Endodermal cell (in vitro differentiated cells): ENCODE measurements at regions not wholly inside any gene's neighbourhood (a gene's known extent, or its start where the extent isn't known, plus 50 kb on each side); places are given as distances from the start of the nearest gene placed in this dataset.
A peak's percentile ranks its signal among the peaks of the same experiment; 100 is the strongest.

Source experiments
- DNase-seq: peaks from one replicate; pipeline ENCODE4 v3.0.0-alpha.2; 2017
- H3K27ac ChIP-seq: 2 replicates; pipeline ENCODE4 v1.5.1; 2013; ENCODE audit warnings: mild to moderate bottlenecking, low read depth, low read length, moderate library complexity
- H3K27me3 ChIP-seq: 2 replicates; pipeline ENCODE4 v1.6.1; 2013; ENCODE audit warnings: mild to moderate bottlenecking, low read length, moderate library complexity; ENCODE audit not compliant: insufficient read depth, control insufficient read depth, poor library complexity, severe bottlenecking
- H3K36me3 ChIP-seq: 2 replicates; pipeline ENCODE4 v1.7.0; 2013; ENCODE audit warnings: mild to moderate bottlenecking, low read length, moderate library complexity; ENCODE audit not compliant: control insufficient read depth, insufficient read depth
- H3K4me1 ChIP-seq: one replicate; pipeline ENCODE4 v1.7.0; 2013; ENCODE audit warnings: low read length; ENCODE audit not compliant: control insufficient read depth, insufficient read depth
- H3K4me3 ChIP-seq: 2 replicates; pipeline ENCODE4 v1.5.1; 2013; ENCODE audit warnings: mild to moderate bottlenecking, low read length, moderate library complexity
- H3K9ac ChIP-seq: 2 replicates; pipeline ENCODE4 v1.6.1; 2013; ENCODE audit warnings: mild to moderate bottlenecking, low read length, moderate library complexity; ENCODE audit not compliant: poor library complexity, severe bottlenecking; ENCODE audit errors: extremely low read depth
- H3K9me3 ChIP-seq: 2 replicates; pipeline ENCODE4 v1.6.1; 2013; ENCODE audit warnings: mild to moderate bottlenecking, low read length, moderate library complexity; ENCODE audit not compliant: control insufficient read depth
- H3K27ac Mint-ChIP-seq: 2 replicates; pipeline ENCODE4 v1.8.0; 2020; ENCODE audit warnings: mixed read lengths
- H3K27me3 Mint-ChIP-seq: 2 replicates; pipeline ENCODE4 v1.8.0; 2021; ENCODE audit warnings: mild to moderate bottlenecking, mixed read lengths; ENCODE audit not compliant: insufficient read depth
- H3K36me3 Mint-ChIP-seq: 2 replicates; pipeline ENCODE4 v1.8.0; 2020; ENCODE audit warnings: low read depth, mixed read lengths
- H3K4me1 Mint-ChIP-seq: 2 replicates; pipeline ENCODE4 v1.8.0; 2020; ENCODE audit warnings: mixed read lengths
- H3K4me3 Mint-ChIP-seq: 2 replicates; pipeline ENCODE4 v1.8.0; 2020; ENCODE audit warnings: mild to moderate bottlenecking, moderate library complexity, mixed read lengths
- H3K9me3 Mint-ChIP-seq: 2 replicates; pipeline ENCODE4 v1.8.0; 2020; ENCODE audit warnings: mild to moderate bottlenecking, mixed read lengths
- WGBS, 2 experiments: methylation state at CpG; one replicate each; pipeline versions ENCODE4 v1.1.5 to v1.1.7; 2013; ENCODE audit warnings: missing lambda C conversion rate in 2 of 2, mixed read lengths in 1 of 2; ENCODE audit not compliant: insufficient coverage in 1 of 2, insufficient read length in 1 of 2; 5-methylcytosine and 5-hydroxymethylcytosine counted together
- TF ChIP-seq, protein P1 (sequence below): fragments of 200-600 bp; sonication (generic); conservative IDR thresholded peaks from 2 replicates; pipeline ENCODE4 v1.5.0; 2021; ENCODE audit warnings: antibody characterized with exemption, mild to moderate bottlenecking

DNA sequence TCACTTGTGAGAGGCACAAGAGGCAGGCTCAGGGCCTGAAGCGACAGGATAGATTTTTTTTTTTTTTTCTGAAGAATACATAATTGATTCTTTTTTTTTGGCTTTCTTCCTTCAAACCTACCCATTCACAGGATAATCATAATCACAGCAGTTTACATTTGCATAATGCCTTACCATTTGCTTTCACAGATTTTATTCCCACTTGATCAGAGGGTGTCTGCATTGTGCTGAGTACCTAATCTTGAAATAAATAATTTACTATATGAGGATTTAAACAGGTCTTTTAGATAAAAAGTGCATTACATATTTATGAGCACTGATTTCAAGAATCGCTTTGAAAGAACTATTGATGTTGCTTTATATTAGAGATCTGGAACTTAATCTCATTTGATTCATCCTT, 219.3 kb downstream of the SPRY1 start:
- H3K9me3 ChIP-seq, result no peaks in the 10 kb centered on the region
- Mint-ChIP-seq H3K4me1 (peaks cover 11% of the 10 kb centered on the region), H3K4me3 (no peak overlapping the region), H3K27ac (no peak overlapping the region), H3K27me3 (peaks cover 2% of the 10 kb centered on the region), H3K36me3 (no peaks in the 10 kb centered on the region), H3K9me3 (no peaks in the 10 kb centered on the region)
- DNase-seq, result no peak
- 100% methylated on average over 1 to 2 of the region's 2 CpGs for WGBS, 2 experiments
- no peaks in the 10 kb centered on the region for H3K36me3 ChIP-seq
- TF ChIP-seq, protein P1, sequence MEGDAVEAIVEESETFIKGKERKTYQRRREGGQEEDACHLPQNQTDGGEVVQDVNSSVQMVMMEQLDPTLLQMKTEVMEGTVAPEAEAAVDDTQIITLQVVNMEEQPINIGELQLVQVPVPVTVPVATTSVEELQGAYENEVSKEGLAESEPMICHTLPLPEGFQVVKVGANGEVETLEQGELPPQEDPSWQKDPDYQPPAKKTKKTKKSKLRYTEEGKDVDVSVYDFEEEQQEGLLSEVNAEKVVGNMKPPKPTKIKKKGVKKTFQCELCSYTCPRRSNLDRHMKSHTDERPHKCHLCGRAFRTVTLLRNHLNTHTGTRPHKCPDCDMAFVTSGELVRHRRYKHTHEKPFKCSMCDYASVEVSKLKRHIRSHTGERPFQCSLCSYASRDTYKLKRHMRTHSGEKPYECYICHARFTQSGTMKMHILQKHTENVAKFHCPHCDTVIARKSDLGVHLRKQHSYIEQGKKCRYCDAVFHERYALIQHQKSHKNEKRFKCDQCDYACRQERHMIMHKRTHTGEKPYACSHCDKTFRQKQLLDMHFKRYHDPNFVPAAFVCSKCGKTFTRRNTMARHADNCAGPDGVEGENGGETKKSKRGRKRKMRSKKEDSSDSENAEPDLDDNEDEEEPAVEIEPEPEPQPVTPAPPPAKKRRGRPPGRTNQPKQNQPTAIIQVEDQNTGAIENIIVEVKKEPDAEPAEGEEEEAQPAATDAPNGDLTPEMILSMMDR, result no peak
- H3K9ac ChIP-seq, result no peak overlapping the region
- H3K4me1 ChIP-seq, result peaks cover 12% of the 10 kb centered on the region
- H3K27ac ChIP-seq, result peak overlapping the region; percentile 85
- H3K4me3 ChIP-seq, result no peak overlapping the region
- no peaks in the 10 kb centered on the region for H3K27me3 ChIP-seq

- no peaks in the 10 kb centered on the region for H3K27me3 ChIP-seq
- Mint-ChIP-seq H3K36me3 (no peaks in the 10 kb centered on the region), H3K4me3 (no peak overlapping the region), H3K9me3 (no peaks in the 10 kb centered on the region), H3K27me3 (peaks cover 2% of the 10 kb centered on the region), H3K27ac (no peak overlapping the region), H3K4me1 (peaks cover 21% of the 10 kb centered on the region)
- no peaks in the 10 kb centered on the region for H3K36me3 ChIP-seq
- no peak for DNase-seq
- H3K9me3 ChIP-seq, result no peaks in the 10 kb centered on the region
- no peak overlapping the region for H3K4me3 ChIP-seq
- peak overlapping the region; percentile 85 for H3K27ac ChIP-seq
- peaks cover 12% of the 10 kb centered on the region for H3K4me1 ChIP-seq
- TF ChIP-seq, protein P1, result no peak
- 61 to 90% methylated on average over 4 to 5 of the region's 6 CpGs for WGBS, 2 experiments
- no peak overlapping the region for H3K9ac ChIP-seq
Observed at GRCh38 chr4:123616951-123617461, 220.4 kb downstream of the SPRY1 start.

DNA sequence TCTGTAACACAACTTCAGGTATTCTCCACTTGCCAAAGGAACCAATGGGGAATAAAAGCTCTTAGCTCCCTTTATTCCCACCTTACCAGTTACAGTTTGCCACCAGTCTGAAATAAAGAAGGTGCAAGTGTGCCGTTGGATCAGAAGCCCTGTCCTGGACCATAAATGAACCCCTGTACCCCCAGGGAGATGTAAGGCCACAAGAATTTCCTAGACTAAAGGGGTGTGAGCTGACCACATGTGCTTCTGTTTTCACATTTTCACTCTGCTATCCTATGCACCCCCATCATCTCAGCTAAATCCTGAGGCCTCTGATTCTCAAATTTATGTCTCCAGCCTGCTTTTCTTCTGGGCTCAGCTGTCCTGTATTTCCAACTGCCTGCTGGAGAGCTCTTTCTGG, 221.2 kb downstream of the SPRY1 start:
- Histone ChIP-seq H3K9me3 (no peaks in the 10 kb centered on the region), H3K27ac (no peak overlapping the region), H3K36me3 (no peaks in the 10 kb centered on the region), H3K27me3 (no peaks in the 10 kb centered on the region), H3K9ac (no peak overlapping the region), H3K4me1 (peaks cover 12% of the 10 kb centered on the region), H3K4me3 (no peak overlapping the region)
- TF ChIP-seq, protein P1, result no peak
- Mint-ChIP-seq H3K36me3 (no peaks in the 10 kb centered on the region), H3K27ac (no peak overlapping the region), H3K27me3 (peaks cover 2% of the 10 kb centered on the region), H3K4me1 (peaks cover 21% of the 10 kb centered on the region), H3K9me3 (no peaks in the 10 kb centered on the region), H3K4me3 (no peak overlapping the region)
- WGBS, 2 experiments, result 97% methylated on average over 1 of the region's 1 CpG; no CpG with 5 or more reads in 1 of the 2 experiments
- no peak for DNase-seq
